Upper lobe of right lung (tissue), 1 donor: ENCODE measurements at regions not wholly inside any gene's neighbourhood (a gene's known extent, or its start where the extent isn't known, plus 50 kb on each side); places are given as distances from the start of the nearest gene placed in this dataset.

ENCODE experiments used
- ATAC-seq: fragments of 200-7000 bp; cut with Tn5 transposase; one replicate; pipeline ENCODE4 v1.9.1; 2020; ENCODE audit warnings: mild to moderate bottlenecking, moderate library complexity
- DNase-seq: peaks from one replicate; pipeline ENCODE4 v3.0.0-alpha.2; 2020
- H3K27ac ChIP-seq: fragments of 200-600 bp; one replicate; pipeline ENCODE4 v1.8.0; 2022
- H3K27me3 ChIP-seq: fragments of 200-600 bp; one replicate; pipeline ENCODE4 v1.8.0; 2022; ENCODE audit warnings: mild to moderate bottlenecking
- H3K36me3 ChIP-seq: fragments of 200-600 bp; one replicate; pipeline ENCODE4 v1.8.0; 2022
- H3K4me1 ChIP-seq: fragments of 200-600 bp; one replicate; pipeline ENCODE4 v1.8.0; 2022
- H3K4me3 ChIP-seq: fragments of 200-600 bp; one replicate; pipeline ENCODE4 v1.8.0; 2022; ENCODE audit warnings: mild to moderate bottlenecking
- H3K9me3 ChIP-seq: fragments of 200-600 bp; one replicate; pipeline ENCODE4 v1.8.0; 2022
- CTCF ChIP-seq: fragments of 200-600 bp; IDR thresholded peaks from one replicate; pipeline ENCODE4 v1.8.0; 2022; ENCODE audit warnings: antibody characterized with exemption
- intact Hi-C: fragments of 100-400 bp; cut with DNase I; formaldehyde crosslinking; loops from one replicate; pipeline ENCODE4 v1.11.0; 2022
- donor health status: DM: no; HTN: yes; CAD: no; lungs with severe emphysema.

DNA sequence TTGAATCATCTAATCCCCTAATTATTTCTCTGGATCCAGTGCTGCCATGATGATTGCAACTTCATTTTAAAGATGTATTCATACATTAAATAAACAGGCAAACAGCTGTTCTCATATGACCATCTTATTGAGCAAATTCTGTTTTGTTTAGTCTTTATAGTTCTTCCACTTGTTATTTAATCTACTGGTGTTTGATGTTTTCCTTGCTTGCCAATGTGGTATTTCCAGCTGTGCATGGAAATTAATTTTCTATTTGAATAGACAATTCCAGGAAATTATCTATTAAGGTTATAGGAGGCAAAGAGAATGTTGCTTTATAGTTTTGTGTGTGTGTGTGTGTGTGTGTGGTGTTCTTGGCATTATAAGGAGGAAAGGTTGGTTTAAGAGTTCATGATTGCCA lies 167.0 kb upstream of the PRPS1L1 start:
- Histone ChIP-seq H3K4me3 (no peak overlapping the region), H3K4me1 (no peaks in the 10 kb centered on the region), H3K27me3 (no peaks in the 10 kb centered on the region), H3K9me3 (no peaks in the 10 kb centered on the region), H3K27ac (no peak overlapping the region), H3K36me3 (no peaks in the 10 kb centered on the region)
- no peak for DNase-seq
- intact Hi-C loops: no loop called here
- ATAC-seq: no peak
- TF ChIP-seq CTCF: no peak

GRCh38 chr7:18196638-18197037 lies 169.0 kb upstream of the PRPS1L1 start:
- no peaks in the 10 kb centered on the region for H3K27me3 ChIP-seq
- intact Hi-C loops: no loop called here
- no peak for TF ChIP-seq CTCF
- H3K27ac ChIP-seq: no peak overlapping the region
- no peaks in the 10 kb centered on the region for H3K4me1 ChIP-seq
- no peaks in the 10 kb centered on the region for H3K9me3 ChIP-seq
- H3K36me3 ChIP-seq: no peaks in the 10 kb centered on the region
- H3K4me3 ChIP-seq: no peak overlapping the region
- DNase-seq: no peak
- no peak for ATAC-seq

DNA sequence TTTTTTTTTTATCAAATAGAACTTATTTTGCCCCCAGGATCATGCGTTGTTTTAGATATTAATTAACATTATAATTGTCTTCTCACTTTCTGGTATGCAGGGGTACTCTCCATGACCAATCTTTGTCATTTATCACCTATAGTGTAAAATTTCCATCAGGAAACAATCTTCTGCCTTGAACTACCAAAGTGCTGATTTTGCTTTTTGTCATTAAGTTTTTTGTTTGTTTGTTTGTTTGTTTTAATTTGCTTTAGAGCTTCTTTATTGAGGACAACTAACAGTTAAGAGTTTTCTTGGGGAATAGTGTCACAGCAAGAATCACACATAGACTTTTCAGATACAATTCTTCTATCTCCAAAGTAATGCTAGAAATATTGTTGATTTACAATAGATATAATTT lies 171.2 kb upstream of the PRPS1L1 start:
- intact Hi-C loops: no loop called here
- no peak overlapping the region for H3K4me3 ChIP-seq
- no peak for TF ChIP-seq CTCF

DNA sequence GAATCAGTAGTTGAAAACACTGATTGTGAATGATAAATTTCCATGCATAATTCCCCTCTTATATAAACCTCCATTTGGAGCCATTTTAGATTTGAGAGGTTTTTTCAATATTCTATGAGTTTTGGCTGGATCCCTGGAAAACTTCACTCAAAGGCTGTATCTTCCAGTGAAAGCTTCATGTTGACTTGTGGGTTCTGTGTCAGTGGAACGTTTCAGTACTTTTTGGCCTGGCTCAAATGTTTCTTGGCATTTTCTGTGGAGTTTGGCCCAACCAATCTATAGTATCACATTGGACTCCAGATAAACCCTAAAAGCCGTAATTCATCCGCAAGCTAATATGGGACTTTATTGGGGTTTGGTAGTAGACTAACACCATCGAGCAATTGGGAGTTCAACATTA lies 172.6 kb upstream of the PRPS1L1 start:
- no peak overlapping the region for H3K4me3 ChIP-seq
- ATAC-seq (no peak), DNase-seq (no peak)
- no peaks in the 10 kb centered on the region for H3K27me3 ChIP-seq
- no peaks in the 10 kb centered on the region for H3K36me3 ChIP-seq
- H3K27ac ChIP-seq: no peak overlapping the region
- H3K9me3 ChIP-seq: no peaks in the 10 kb centered on the region
- no peak for TF ChIP-seq CTCF
- intact Hi-C loops: no loop called here
- no peaks in the 10 kb centered on the region for H3K4me1 ChIP-seq

More for the DNA sequence above, 171.2 kb upstream of the PRPS1L1 start:
- DNase-seq (no peak), ATAC-seq (no peak)
- H3K4me1 ChIP-seq: no peaks in the 10 kb centered on the region
- H3K36me3 ChIP-seq: no peaks in the 10 kb centered on the region
- no peaks in the 10 kb centered on the region for H3K27me3 ChIP-seq
- no peaks in the 10 kb centered on the region for H3K9me3 ChIP-seq
- H3K27ac ChIP-seq: no peak overlapping the region

DNA sequence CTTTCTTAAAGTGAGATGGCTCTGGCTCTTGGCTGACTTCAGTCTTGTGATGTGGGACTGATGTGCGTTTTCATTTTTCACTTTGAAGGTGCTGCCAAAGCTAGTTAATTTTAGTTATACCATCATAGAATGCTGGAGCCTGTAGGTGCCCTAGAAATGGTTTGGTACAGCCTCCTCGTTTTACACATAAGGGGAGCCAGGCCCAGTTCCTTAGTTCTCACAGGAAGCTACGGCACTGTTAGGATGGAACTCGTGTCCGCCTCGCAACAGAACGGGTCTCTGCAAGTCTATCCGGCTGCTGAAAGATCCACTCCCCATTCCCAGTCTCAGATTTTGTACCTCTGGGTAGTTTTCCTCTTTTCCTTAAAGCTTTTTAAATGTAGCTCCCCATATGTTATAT lies 173.2 kb upstream of the PRPS1L1 start:
- ATAC-seq (no peak), DNase-seq (no peak)
- TF ChIP-seq CTCF: no peak
- Histone ChIP-seq H3K27me3 (no peaks in the 10 kb centered on the region), H3K4me3 (no peak overlapping the region), H3K36me3 (no peaks in the 10 kb centered on the region), H3K9me3 (no peaks in the 10 kb centered on the region), H3K27ac (no peak overlapping the region), H3K4me1 (no peaks in the 10 kb centered on the region)
- intact Hi-C loops: no loop called here

DNA sequence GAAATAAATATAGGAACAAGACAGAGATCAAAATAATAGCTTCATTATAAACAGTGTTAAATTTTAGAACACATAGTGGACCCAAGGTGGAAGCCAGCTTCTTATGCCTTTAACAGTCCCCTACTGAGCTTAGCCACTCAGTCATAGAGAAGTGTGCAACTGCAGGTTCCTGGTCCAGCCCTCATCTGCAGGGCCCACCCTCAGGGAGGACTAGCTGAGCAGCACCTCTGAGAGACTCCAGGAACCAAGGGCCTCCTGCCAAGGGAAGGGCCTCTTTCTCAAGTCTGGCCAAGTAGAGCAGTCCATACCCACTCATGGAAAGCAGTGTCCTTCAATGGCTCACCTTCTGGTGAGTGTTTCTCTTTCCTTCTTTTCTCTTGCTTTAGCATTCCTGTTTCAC lies 173.7 kb upstream of the PRPS1L1 start:
- H3K27ac ChIP-seq: no peak overlapping the region
- no peaks in the 10 kb centered on the region for H3K9me3 ChIP-seq
- DNase-seq (no peak), ATAC-seq (no peak)
- no peaks in the 10 kb centered on the region for H3K4me1 ChIP-seq
- TF ChIP-seq CTCF: no peak
- no peaks in the 10 kb centered on the region for H3K36me3 ChIP-seq
- intact Hi-C loops: no loop called here
- no peak overlapping the region for H3K4me3 ChIP-seq
- H3K27me3 ChIP-seq: no peaks in the 10 kb centered on the region
